ENCODE measurements at regions not wholly inside any gene's neighbourhood (a gene's known extent, or its start where the extent isn't known, plus 50 kb on each side); places are given as distances from the start of the nearest gene placed in this dataset.

DNA sequence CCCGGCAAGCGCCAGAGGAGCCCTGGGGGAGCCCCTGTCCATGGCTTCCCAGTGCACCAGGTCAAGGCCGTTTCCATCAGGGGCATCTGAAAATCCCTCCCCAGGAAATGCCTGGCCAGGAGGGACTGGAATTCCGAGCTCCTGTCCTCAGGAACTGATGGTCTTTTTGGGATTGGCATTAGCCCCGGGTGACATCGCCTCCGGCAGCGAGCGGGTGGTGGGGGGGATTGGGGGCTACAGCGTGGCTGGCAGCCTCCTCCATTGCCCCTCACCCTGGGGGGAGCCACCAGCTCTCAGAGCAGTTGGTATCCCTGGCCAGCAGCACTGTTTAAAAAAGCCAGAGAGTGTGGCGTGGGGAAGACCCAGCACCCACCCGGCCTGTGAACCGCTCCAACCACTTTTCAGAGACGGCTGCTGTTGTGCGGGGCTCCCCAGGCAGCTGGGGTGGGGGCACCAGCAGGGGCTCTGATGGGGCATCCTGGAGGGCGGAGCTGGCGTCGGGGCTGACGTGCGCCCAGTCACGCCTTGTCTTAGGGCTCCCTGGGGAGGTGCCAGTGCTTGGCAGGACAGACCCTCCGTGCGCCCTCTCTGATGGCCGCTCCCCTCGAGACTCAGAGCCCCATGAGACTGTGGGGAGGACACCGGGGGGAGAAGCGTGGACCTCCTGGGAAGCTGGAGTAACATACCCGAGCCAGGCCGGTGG, 62.9 kb upstream of the TTC34 start:
- Histone ChIP-seq H3K9me2 (ENCODE audit: low read depth, low read length) (no peaks in the 10 kb centered on the region), H3K4me2 (ENCODE audit: low read length) (no peak overlapping the region), H3K27ac (ENCODE audit: low read depth, low read length, poor library complexity, severe bottlenecking) (no peak overlapping the region), H3K27me3 (ENCODE audit: insufficient read depth, low read length) (no peaks in the 10 kb centered on the region), H3K9ac (ENCODE audit: low read length) (no peak overlapping the region), H4K20me1 (ENCODE audit: insufficient read depth, low read length) (no peaks in the 10 kb centered on the region), H3K4me1 (ENCODE audit: insufficient read depth, low read length, severe bottlenecking) (no peaks in the 10 kb centered on the region), H3K36me3 (ENCODE audit: insufficient read depth, low read length) (no peaks in the 10 kb centered on the region), H3K9me3 (ENCODE audit: low read length) (no peaks in the 10 kb centered on the region), H3K4me3 (ENCODE audit: low read depth, low read length, poor library complexity, severe bottlenecking) (no peak overlapping the region), H3F3A (ENCODE audit: insufficient read depth, low read length) (no peaks in the 10 kb centered on the region), H3K79me2 (ENCODE audit: insufficient read depth, low read length) (no peaks in the 10 kb centered on the region), H2AFZ (ENCODE audit: low read length) (no peak overlapping the region)
- TF ChIP-seq EZH2 (IDR thresholded peaks at IDR 0.05; ENCODE audit: borderline replicate concordance, low read length) (no peak), CTCF (IDR thresholded peaks at IDR 0.05; ENCODE audit: low read length) (no peak)

DNA sequence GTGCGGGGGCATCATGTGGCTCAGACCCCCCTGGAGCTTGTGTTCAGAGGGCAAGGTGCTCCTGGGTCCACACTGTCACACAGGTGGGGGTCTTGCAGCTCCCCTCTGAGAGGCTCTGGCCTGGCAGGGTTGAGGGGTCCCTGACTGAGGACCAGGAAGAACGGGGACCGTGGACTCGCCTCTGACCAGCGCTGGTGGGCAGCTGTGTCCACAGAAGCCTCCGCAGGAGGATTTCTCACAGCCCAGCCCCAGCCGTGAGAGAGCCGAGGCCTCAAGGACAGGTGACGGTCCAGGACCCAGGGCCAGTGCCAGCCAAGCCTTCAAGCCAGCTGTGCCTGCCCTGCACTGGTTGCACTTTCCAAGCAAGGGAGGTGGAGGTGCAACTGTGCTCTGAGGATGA, 63.5 kb upstream of the TTC34 start:
- Histone ChIP-seq H2AFZ (ENCODE audit: low read length) (no peak overlapping the region), H3K9ac (ENCODE audit: low read length) (no peak overlapping the region), H3K79me2 (ENCODE audit: insufficient read depth, low read length) (no peaks in the 10 kb centered on the region), H3K9me3 (ENCODE audit: low read length) (no peaks in the 10 kb centered on the region), H4K20me1 (ENCODE audit: insufficient read depth, low read length) (no peaks in the 10 kb centered on the region), H3K9me2 (ENCODE audit: low read depth, low read length) (no peaks in the 10 kb centered on the region), H3K27ac (ENCODE audit: low read depth, low read length, poor library complexity, severe bottlenecking) (no peak overlapping the region), H3K4me3 (ENCODE audit: low read depth, low read length, poor library complexity, severe bottlenecking) (no peak overlapping the region), H3K4me1 (ENCODE audit: insufficient read depth, low read length, severe bottlenecking) (no peaks in the 10 kb centered on the region), H3K27me3 (ENCODE audit: insufficient read depth, low read length) (no peaks in the 10 kb centered on the region), H3K36me3 (ENCODE audit: insufficient read depth, low read length) (no peaks in the 10 kb centered on the region), H3K4me2 (ENCODE audit: low read length) (no peak overlapping the region), H3F3A (ENCODE audit: insufficient read depth, low read length) (no peaks in the 10 kb centered on the region)
- TF ChIP-seq EZH2 (IDR thresholded peaks at IDR 0.05; ENCODE audit: borderline replicate concordance, low read length) (no peak), CTCF (IDR thresholded peaks at IDR 0.05; ENCODE audit: low read length) (no peak)

DNA sequence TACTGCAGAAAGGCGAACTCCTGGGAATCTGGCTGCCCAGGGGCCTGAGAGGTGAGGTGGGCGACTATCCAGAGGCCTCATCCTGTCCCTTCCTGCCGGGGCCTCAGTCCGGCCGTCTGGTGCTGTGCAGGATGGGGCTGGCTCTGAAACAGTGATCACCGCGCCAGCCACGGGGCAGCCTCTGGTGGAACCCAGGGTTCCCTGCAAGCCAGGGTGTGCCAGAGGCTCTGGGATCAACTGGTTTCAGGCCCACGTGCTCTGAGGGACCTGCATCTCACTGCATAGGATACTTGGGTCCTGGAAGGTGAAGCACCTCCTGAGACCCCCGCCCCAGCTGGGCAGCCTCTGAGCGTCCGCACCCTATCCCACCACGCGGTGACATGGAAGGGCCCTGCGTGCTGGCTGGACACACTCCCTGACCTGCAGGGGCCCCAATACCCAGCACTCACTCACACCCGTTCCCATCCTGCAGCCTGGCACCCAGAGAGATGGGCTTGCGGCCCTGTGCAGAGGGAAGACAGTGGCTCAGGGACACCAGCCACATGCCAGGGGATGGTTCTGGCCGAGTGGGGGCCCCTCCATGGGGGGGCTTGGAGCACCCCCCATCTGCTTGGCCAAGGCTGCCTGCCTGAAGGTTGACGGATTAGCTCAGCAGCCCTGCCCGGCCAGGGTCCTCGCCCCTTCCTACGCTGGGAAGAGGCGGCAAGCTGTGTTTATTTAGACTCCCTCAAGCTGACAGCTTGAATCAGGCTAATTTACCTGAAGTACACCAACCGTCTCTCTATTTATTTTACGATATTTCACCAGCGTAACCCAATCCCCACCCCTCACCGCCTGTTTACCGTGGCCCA, 64.3 kb upstream of the TTC34 start:
- TF ChIP-seq CTCF (IDR thresholded peaks at IDR 0.05; ENCODE audit: low read length): no peak
- TF ChIP-seq EZH2 (IDR thresholded peaks at IDR 0.05; ENCODE audit: borderline replicate concordance, low read length): no peak
- no peaks in the 10 kb centered on the region for H3K27me3 ChIP-seq (ENCODE audit: insufficient read depth, low read length)

More for the DNA sequence above, 64.3 kb upstream of the TTC34 start:
- H3K9me3 ChIP-seq (ENCODE audit: low read length): no peaks in the 10 kb centered on the region
- no peak overlapping the region for H3K4me2 ChIP-seq (ENCODE audit: low read length)
- H4K20me1 ChIP-seq (ENCODE audit: insufficient read depth, low read length): no peaks in the 10 kb centered on the region
- H3K4me1 ChIP-seq (ENCODE audit: insufficient read depth, low read length, severe bottlenecking): no peaks in the 10 kb centered on the region
- H3K9me2 ChIP-seq (ENCODE audit: low read depth, low read length): no peaks in the 10 kb centered on the region
- no peaks in the 10 kb centered on the region for H3F3A ChIP-seq (ENCODE audit: insufficient read depth, low read length)
- no peak overlapping the region for H3K9ac ChIP-seq (ENCODE audit: low read length)
- no peaks in the 10 kb centered on the region for H3K36me3 ChIP-seq (ENCODE audit: insufficient read depth, low read length)
- no peak overlapping the region for H3K4me3 ChIP-seq (ENCODE audit: low read depth, low read length, poor library complexity, severe bottlenecking)
- no peak overlapping the region for H3K27ac ChIP-seq (ENCODE audit: low read depth, low read length, poor library complexity, severe bottlenecking)
- no peaks in the 10 kb centered on the region for H3K79me2 ChIP-seq (ENCODE audit: insufficient read depth, low read length)
- H2AFZ ChIP-seq (ENCODE audit: low read length): no peak overlapping the region

All from OCI-LY1 (cell line).